Uterus (tissue), 3 donors: ENCODE measurements at regions not wholly inside any gene's neighbourhood (a gene's known extent, or its start where the extent isn't known, plus 50 kb on each side); places are given as distances from the start of the nearest gene placed in this dataset.

ENCODE experiments used
- DNase-seq, 2 donors: peaks; one replicate each; pipeline ENCODE4 v3.0.0-alpha.2; 2019 to 2020
- H3K27ac ChIP-seq, 2 donors: fragments of 200-600 bp; sonication (generic); 1 replicate in 1 of 2; 2 replicates in 1 of 2; pipeline ENCODE4 v1.5.1; 2016 to 2018
- H3K27me3 ChIP-seq, 2 donors: fragments of 200-600 bp; sonication (generic); one replicate each; pipeline ENCODE4 v1.5.1; 2018 to 2019; ENCODE audit warnings: control low read depth in 1 of 2
- H3K36me3 ChIP-seq, 2 donors: fragments of 200-600 bp; sonication (generic); one replicate each; pipeline ENCODE4 v1.5.1; 2019; ENCODE audit warnings: control low read depth in 1 of 2
- H3K4me1 ChIP-seq, 2 donors: fragments of 200-600 bp; sonication (generic); one replicate each; pipeline ENCODE4 v1.5.1; 2018 to 2019; ENCODE audit warnings: control low read depth in 1 of 2
- H3K4me3 ChIP-seq, 2 donors: fragments of 200-600 bp; sonication (generic); 1 replicate in 1 of 2; 2 replicates in 1 of 2; pipeline ENCODE4 v1.5.1; 2018 to 2019; ENCODE audit warnings: mild to moderate bottlenecking in 1 of 2
- H3K9me3 ChIP-seq, 2 donors: fragments of 200-600 bp; sonication (generic); one replicate each; pipeline ENCODE4 v1.5.1; 2019; ENCODE audit warnings: control low read depth in 1 of 2
- CTCF ChIP-seq, 4 experiments: fragments of 200-600 bp in 2 of 4; fragments of 450-650 bp in 2 of 4; sonication (generic) in 2 of 4; IDR thresholded peaks; one replicate each; pipeline ENCODE4 v1.5.1; 2016 to 2019; ENCODE audit warnings: antibody characterized with exemption in 4 of 4, mild to moderate bottlenecking in 2 of 4, moderate library complexity in 1 of 4
- POLR2A ChIP-seq, 2 donors: fragments of 450-650 bp; IDR thresholded peaks; one replicate each; pipeline ENCODE4 v1.6.1; 2016; ENCODE audit warnings: antibody characterized with exemption in 2 of 2, mild to moderate bottlenecking in 1 of 2, moderate library complexity in 1 of 2
- intact Hi-C: fragments of 100-400 bp; cut with DNase I; formaldehyde crosslinking; loops from one replicate; pipeline ENCODE4 v1.15.1; 2023; ENCODE audit warnings: low total_unique reads
- donor health status: DM: yes; HTN: yes; CAD: no.

- no peak overlapping the region for H3K27ac ChIP-seq
- DNase-seq, result no peak
- intact Hi-C loops, result no loop called here
- no peak for TF ChIP-seq CTCF (IDR thresholded peaks at IDR 0.05)
- no peak for TF ChIP-seq POLR2A (IDR thresholded peaks at IDR 0.05)
- no peaks in the 10 kb centered on the region for H3K36me3 ChIP-seq
- no peaks in the 10 kb centered on the region for H3K4me1 ChIP-seq
- H3K4me3 ChIP-seq, result no peak overlapping the region
- H3K9me3 ChIP-seq, result no peaks in the 10 kb centered on the region
- H3K27me3 ChIP-seq, result no peaks in the 10 kb centered on the region
These were observed 654.1 kb downstream of the PTPRU start for GRCh38 chr1:29890201-29890959.

- H3K27me3 ChIP-seq, result no peaks in the 10 kb centered on the region
- no peaks in the 10 kb centered on the region for H3K4me1 ChIP-seq
- H3K36me3 ChIP-seq, result no peaks in the 10 kb centered on the region
- H3K27ac ChIP-seq, result no peak overlapping the region
- intact Hi-C loops, result no loop called here
- DNase-seq, result no peak
- no peaks in the 10 kb centered on the region for H3K9me3 ChIP-seq
- no peak overlapping the region for H3K4me3 ChIP-seq
- TF ChIP-seq CTCF (IDR thresholded peaks at IDR 0.05) (no peak), POLR2A (IDR thresholded peaks at IDR 0.05) (no peak)
These were observed 653.5 kb downstream of the PTPRU start for GRCh38 chr1:29889776-29890175.

- Histone ChIP-seq H3K4me1 (no peaks in the 10 kb centered on the region), H3K4me3 (no peak overlapping the region), H3K27ac (no peak overlapping the region), H3K27me3 (no peaks in the 10 kb centered on the region), H3K9me3 (no peaks in the 10 kb centered on the region), H3K36me3 (no peaks in the 10 kb centered on the region)
- intact Hi-C loops, result no loop called here
- TF ChIP-seq POLR2A (IDR thresholded peaks at IDR 0.05), result no peak
- TF ChIP-seq CTCF (IDR thresholded peaks at IDR 0.05), result no peak
- DNase-seq, result no peak
These were observed 648.4 kb downstream of the PTPRU start for GRCh38 chr1:29884740-29885139.

- intact Hi-C loops, result no loop called here
- no peaks in the 10 kb centered on the region for H3K9me3 ChIP-seq
- DNase-seq, result no peak
- TF ChIP-seq POLR2A (IDR thresholded peaks at IDR 0.05) (no peak), CTCF (IDR thresholded peaks at IDR 0.05) (no peak)
- no peaks in the 10 kb centered on the region for H3K36me3 ChIP-seq
- no peak overlapping the region for H3K27ac ChIP-seq
- no peaks in the 10 kb centered on the region for H3K27me3 ChIP-seq
- H3K4me3 ChIP-seq, result no peak overlapping the region
- H3K4me1 ChIP-seq, result no peaks in the 10 kb centered on the region
These were observed 647.7 kb downstream of the PTPRU start for GRCh38 chr1:29883986-29884385.

- H3K4me1 ChIP-seq, result no peaks in the 10 kb centered on the region
- TF ChIP-seq CTCF (IDR thresholded peaks at IDR 0.05), result no peak
- TF ChIP-seq POLR2A (IDR thresholded peaks at IDR 0.05), result no peak
- intact Hi-C loops, result no loop called here
- H3K9me3 ChIP-seq, result no peaks in the 10 kb centered on the region
- no peak overlapping the region for H3K4me3 ChIP-seq
- no peaks in the 10 kb centered on the region for H3K27me3 ChIP-seq
- no peak for DNase-seq
- no peak overlapping the region for H3K27ac ChIP-seq
- no peaks in the 10 kb centered on the region for H3K36me3 ChIP-seq
These were observed 647.1 kb downstream of the PTPRU start for GRCh38 chr1:29883411-29883832.
